GM21423 (cell line): ENCODE measurements at regions not wholly inside any gene's neighbourhood (a gene's known extent, or its start where the extent isn't known, plus 50 kb on each side); places are given as distances from the start of the nearest gene placed in this dataset.
"Not testable (repeated sequence)": the region's sequence is repeated elsewhere in the genome, so short reads cannot be mapped to it uniquely, and the experiment has no call there.

Experiments
- ATAC-seq: cut with Tn5 transposase; IDR thresholded peaks from one replicate; pipeline ENCODE4 v1.9.1; 2021; ENCODE audit warnings: mild to moderate bottlenecking, moderate library complexity; ENCODE audit not compliant: unreplicated experiment

DNA sequence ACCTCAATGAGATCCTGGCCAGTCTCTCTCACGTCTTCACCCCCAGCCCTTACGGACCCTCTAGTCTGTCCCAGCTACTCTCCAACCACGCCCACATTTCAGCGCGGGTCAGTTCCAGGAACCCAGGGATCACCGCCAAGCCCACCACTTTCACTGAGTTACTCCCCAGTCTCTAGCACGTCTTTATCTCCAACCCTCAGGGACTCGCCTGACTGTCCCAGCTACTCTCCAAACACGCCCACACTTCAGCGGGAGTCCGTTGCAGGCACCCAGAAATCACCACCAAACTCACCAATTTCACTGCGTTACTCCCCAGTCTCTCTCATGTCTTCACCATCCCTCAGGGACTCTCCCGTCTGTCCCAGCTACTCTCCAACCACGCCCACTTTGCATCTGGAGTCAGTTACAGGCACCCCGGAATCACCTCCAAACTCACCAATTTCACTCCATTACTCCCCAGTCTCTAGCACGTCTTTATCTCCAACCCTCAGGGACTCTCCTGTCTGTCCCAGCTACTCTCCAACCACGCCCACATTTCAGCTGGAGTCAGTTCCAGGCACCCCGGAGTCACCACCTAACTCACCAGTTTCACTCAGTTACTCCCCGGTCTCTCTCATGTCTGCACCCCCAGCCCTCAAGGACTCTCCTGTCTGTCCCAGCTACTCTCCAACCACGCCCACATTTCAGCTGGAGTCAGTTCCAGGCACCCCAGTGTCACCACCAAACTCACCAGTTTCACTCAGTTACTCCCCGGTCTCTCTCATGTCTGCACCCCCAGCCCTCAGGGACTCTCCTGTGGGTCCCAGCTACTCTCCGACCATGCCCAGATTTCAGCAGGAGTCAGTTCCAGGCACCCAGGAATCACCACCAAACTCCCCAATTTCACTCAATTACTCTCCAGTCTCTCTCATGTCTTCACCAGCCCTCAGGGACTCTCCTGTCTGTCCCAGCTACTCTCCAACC, 336.8 kb downstream of the CWH43 start:
- not testable (repeated sequence) for ATAC-seq

DNA sequence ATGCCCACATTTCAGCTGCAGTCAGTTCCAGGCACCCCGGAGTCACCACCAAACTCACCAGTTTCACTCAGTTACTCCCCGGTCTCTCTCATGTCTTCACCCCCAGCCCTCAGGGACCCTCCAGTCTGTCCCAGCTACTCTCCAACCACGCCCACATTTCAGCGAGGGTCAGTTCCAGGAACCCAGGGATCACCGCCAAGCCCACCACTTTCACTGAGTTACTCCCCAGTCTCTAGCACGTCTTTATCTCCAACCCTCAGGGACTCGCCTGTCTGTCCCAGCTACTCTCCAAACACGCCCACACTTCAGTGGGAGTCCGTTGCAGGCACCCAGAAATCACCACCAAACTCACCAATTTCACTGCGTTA, 337.5 kb downstream of the CWH43 start:
- ATAC-seq: not testable (repeated sequence)
